ENCODE measurements at regions not wholly inside any gene's neighbourhood (a gene's known extent, or its start where the extent isn't known, plus 50 kb on each side); places are given as distances from the start of the nearest gene placed in this dataset.
"Not testable (repeated sequence)": the region's sequence is repeated elsewhere in the genome, so short reads cannot be mapped to it uniquely, and the experiment has no call there.

GRCh38 chr15:59791079-59791478, 102.0 kb upstream of the BNIP2 start (continued):
- TF ChIP-seq JUND (IDR thresholded peaks at IDR 0.05): no peak
- no peak for TF ChIP-seq CEBPB (IDR thresholded peaks at IDR 0.05; ENCODE audit: low read depth)
- TF ChIP-seq POLR2A (IDR thresholded peaks at IDR 0.05; ENCODE audit: borderline replicate concordance, extremely low read depth, insufficient read depth, insufficient read length): no peak

GRCh38 chr15:59786466-59786865, 97.3 kb upstream of the BNIP2 start:
- POLR2A ChIA-PET; H3K4me2 ChIP-seq (ENCODE audit: low read length); BruUV-seq (replicated peaks); H3K9me2 ChIP-seq (ENCODE audit: insufficient read depth); DNase-seq (ENCODE audit: low read depth, low spot score); H3K27ac ChIP-seq (ENCODE audit: low read depth, low read length); H3K36me3 ChIP-seq (ENCODE audit: control insufficient read depth in 1 of 2, insufficient read depth in 2 of 2, low read length in 2 of 2); RAD21 ChIA-PET (ENCODE audit: low non-redundant PET in 1 of 2, low total read pairs in 2 of 2, uncharacterized antibody in 2 of 2, unreplicated experiment in 2 of 2); intact Hi-C loops (cut with micrococcal nuclease); H2AFZ ChIP-seq (ENCODE audit: low read depth, low read length, poor library complexity, severe bottlenecking); H3K4me1 ChIP-seq (ENCODE audit: control insufficient read depth in 1 of 2, insufficient read depth in 2 of 2, low read length in 2 of 2); H3K79me2 ChIP-seq (ENCODE audit: insufficient read depth, low read length); H3K9me3 ChIP-seq (ENCODE audit: control insufficient read depth in 1 of 2, insufficient read depth in 1 of 2, low read depth in 1 of 2, low read length in 2 of 2); H4K20me1 ChIP-seq (ENCODE audit: insufficient read depth); H3K9ac ChIP-seq (ENCODE audit: low read length); CTCF ChIA-PET; ATAC-seq; H3K4me3 ChIP-seq (replicated peaks in 1 of 2; ENCODE audit: low read depth in 1 of 2, low read length in 2 of 2): not testable (repeated sequence)
- peaks cover 21% of the 10 kb centered on the region; the same call in 1 of the 2 replicates for H3K27me3 ChIP-seq (ENCODE audit: insufficient read depth, low read length)

DNA sequence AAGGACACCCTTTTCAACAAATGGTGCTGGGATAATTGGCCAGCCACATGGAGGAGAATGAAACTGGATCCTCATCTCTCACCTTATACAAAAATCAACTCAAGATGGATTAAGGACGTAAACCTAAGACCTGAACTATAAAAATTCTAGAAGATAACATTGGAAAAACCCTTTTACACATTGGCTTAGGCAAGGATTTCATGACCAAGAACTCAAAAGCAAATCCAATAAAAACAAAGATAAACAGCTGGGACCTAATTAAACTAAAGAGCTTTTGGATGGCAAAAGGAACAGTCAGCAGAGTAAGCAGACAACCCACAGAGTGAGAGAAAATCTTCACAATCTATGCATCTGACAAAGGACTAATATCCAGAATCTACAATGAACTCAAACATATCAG, 96.9 kb upstream of the BNIP2 start:
- H2AFZ ChIP-seq (ENCODE audit: low read depth, low read length, poor library complexity, severe bottlenecking); H3K4me2 ChIP-seq (ENCODE audit: low read length); H4K20me1 ChIP-seq (ENCODE audit: insufficient read depth); H3K9ac ChIP-seq (ENCODE audit: low read length); H3K4me3 ChIP-seq (replicated peaks in 1 of 2; ENCODE audit: low read depth in 1 of 2, low read length in 2 of 2); POLR2A ChIA-PET; DNase-seq (ENCODE audit: low read depth, low spot score); H3K9me3 ChIP-seq (ENCODE audit: control insufficient read depth in 1 of 2, insufficient read depth in 1 of 2, low read depth in 1 of 2, low read length in 2 of 2); H3K36me3 ChIP-seq (ENCODE audit: control insufficient read depth in 1 of 2, insufficient read depth in 2 of 2, low read length in 2 of 2); H3K9me2 ChIP-seq (ENCODE audit: insufficient read depth); ATAC-seq; H3K79me2 ChIP-seq (ENCODE audit: insufficient read depth, low read length); CTCF ChIA-PET; RAD21 ChIA-PET (ENCODE audit: low non-redundant PET in 1 of 2, low total read pairs in 2 of 2, uncharacterized antibody in 2 of 2, unreplicated experiment in 2 of 2); H3K27ac ChIP-seq (ENCODE audit: low read depth, low read length); H3K4me1 ChIP-seq (ENCODE audit: control insufficient read depth in 1 of 2, insufficient read depth in 2 of 2, low read length in 2 of 2); intact Hi-C loops (cut with micrococcal nuclease); BruUV-seq (replicated peaks): not testable (repeated sequence)
- peaks cover 16% of the 10 kb centered on the region; the same call in 1 of the 2 replicates for H3K27me3 ChIP-seq (ENCODE audit: insufficient read depth, low read length)

GRCh38 chr15:59783774-59784520, 94.8 kb upstream of the BNIP2 start:
- DNase-seq (ENCODE audit: low read depth, low spot score); H3K4me1 ChIP-seq (ENCODE audit: control insufficient read depth in 1 of 2, insufficient read depth in 2 of 2, low read length in 2 of 2); H3K9me2 ChIP-seq (ENCODE audit: insufficient read depth); ATAC-seq; BruUV-seq (replicated peaks); H4K20me1 ChIP-seq (ENCODE audit: insufficient read depth); H3K36me3 ChIP-seq (ENCODE audit: control insufficient read depth in 1 of 2, insufficient read depth in 2 of 2, low read length in 2 of 2); H3K9ac ChIP-seq (ENCODE audit: low read length); H3K9me3 ChIP-seq (ENCODE audit: control insufficient read depth in 1 of 2, insufficient read depth in 1 of 2, low read depth in 1 of 2, low read length in 2 of 2); intact Hi-C loops (cut with micrococcal nuclease); H2AFZ ChIP-seq (ENCODE audit: low read depth, low read length, poor library complexity, severe bottlenecking); POLR2A ChIA-PET; RAD21 ChIA-PET (ENCODE audit: low non-redundant PET in 1 of 2, low total read pairs in 2 of 2, uncharacterized antibody in 2 of 2, unreplicated experiment in 2 of 2); H3K27ac ChIP-seq (ENCODE audit: low read depth, low read length); H3K4me3 ChIP-seq (replicated peaks in 1 of 2; ENCODE audit: low read depth in 1 of 2, low read length in 2 of 2); CTCF ChIA-PET; H3K27me3 ChIP-seq (ENCODE audit: insufficient read depth, low read length); H3K4me2 ChIP-seq (ENCODE audit: low read length); H3K79me2 ChIP-seq (ENCODE audit: insufficient read depth, low read length): not testable (repeated sequence)

Data from HCT116 (cell line).